GM23338 (cell line): ENCODE measurements at regions not wholly inside any gene's neighbourhood (a gene's known extent, or its start where the extent isn't known, plus 50 kb on each side); places are given as distances from the start of the nearest gene placed in this dataset.

Experiments used
- ATAC-seq: fragments of 200-7000 bp; cut with Tn5 transposase; 3 replicates; pipeline ENCODE4 v1.9.1; 2020
- DNase-seq: peaks from one replicate; pipeline ENCODE4 v3.0.0-alpha.2; 2015; ENCODE audit warnings: low spot score
- H2AFZ ChIP-seq: fragments of 200-600 bp; sonication (generic); 2 replicates; pipeline ENCODE4 v1.8.0; 2016; ENCODE audit warnings: antibody characterized with exemption, mild to moderate bottlenecking, moderate library complexity
- H3F3A ChIP-seq: fragments of 200-600 bp; sonication (generic); replicated peaks from 2 replicates; pipeline ENCODE4 v1.8.0; 2017; ENCODE audit warnings: antibody characterized with exemption, mixed run types, low read depth
- H3K27ac ChIP-seq: fragments of 200-600 bp; sonication (generic); 2 replicates; pipeline ENCODE4 v1.6.1; 2016; ENCODE audit warnings: low read depth
- H3K27me3 ChIP-seq: fragments of 200-600 bp; sonication (generic); 2 replicates; pipeline ENCODE4 v1.8.0; 2016; ENCODE audit warnings: mild to moderate bottlenecking, mixed run types, moderate library complexity; ENCODE audit not compliant: insufficient read depth
- H3K36me3 ChIP-seq: fragments of 200-600 bp; sonication (generic); 2 replicates; pipeline ENCODE4 v1.8.0; 2016; ENCODE audit warnings: mild to moderate bottlenecking; ENCODE audit not compliant: insufficient read depth
- H3K4me1 ChIP-seq: fragments of 200-600 bp; sonication (generic); 2 replicates; pipeline ENCODE4 v1.8.0; 2016; ENCODE audit warnings: mild to moderate bottlenecking, moderate library complexity; ENCODE audit not compliant: insufficient read depth
- H3K4me2 ChIP-seq: fragments of 200-600 bp; sonication (generic); 2 replicates; pipeline ENCODE4 v1.7.1; 2017; ENCODE audit warnings: mixed run types
- H3K4me3 ChIP-seq: fragments of 200-600 bp; sonication (generic); 2 replicates; pipeline ENCODE4 v1.6.1; 2016; ENCODE audit warnings: mixed run types
- H3K79me2 ChIP-seq: fragments of 200-600 bp; sonication (generic); replicated peaks from 2 replicates; pipeline ENCODE4 v1.8.0; 2017; ENCODE audit warnings: mild to moderate bottlenecking; ENCODE audit not compliant: insufficient read depth
- H3K9me2 ChIP-seq: fragments of 200-600 bp; sonication (generic); 2 replicates; pipeline ENCODE4 v1.8.0; 2017; ENCODE audit not compliant: insufficient read depth
- H4K20me1 ChIP-seq: fragments of 200-600 bp; sonication (generic); replicated peaks from 2 replicates; pipeline ENCODE4 v1.8.0; 2017; ENCODE audit warnings: mild to moderate bottlenecking; ENCODE audit not compliant: insufficient read depth
- H3K27ac Mint-ChIP-seq: 2 replicates; pipeline ENCODE4 v1.8.0; 2020; ENCODE audit warnings: inconsistent platforms, mild to moderate bottlenecking, moderate library complexity, mixed read lengths
- H3K27me3 Mint-ChIP-seq: 3 replicates; pipeline ENCODE4 v1.8.0; 2022; ENCODE audit warnings: low read depth, mild to moderate bottlenecking, moderate library complexity, mixed read lengths, inconsistent platforms; ENCODE audit not compliant: insufficient read depth, poor library complexity
- H3K36me3 Mint-ChIP-seq: 3 replicates; pipeline ENCODE4 v1.8.0; 2021; ENCODE audit warnings: low read depth, mild to moderate bottlenecking, inconsistent platforms, moderate library complexity, mixed read lengths
- H3K4me1 Mint-ChIP-seq: 3 replicates; pipeline ENCODE4 v1.8.0; 2020; ENCODE audit warnings: mild to moderate bottlenecking, inconsistent platforms, mixed read lengths
- H3K4me3 Mint-ChIP-seq: 3 replicates; pipeline ENCODE4 v1.8.0; 2021; ENCODE audit warnings: moderate library complexity, mild to moderate bottlenecking, inconsistent platforms, mixed read lengths
- H3K9me3 Mint-ChIP-seq: 3 replicates; pipeline ENCODE4 v1.8.0; 2020; ENCODE audit warnings: moderate library complexity, mild to moderate bottlenecking, inconsistent platforms, mixed read lengths
- ZNF331 ChIP-seq: fragments of 250-450 bp; sonication (Bioruptor Pico); IDR thresholded peaks from 2 replicates; pipeline ENCODE4 v1.5.0; 2020; ENCODE audit warnings: low read depth, mild to moderate bottlenecking, moderate library complexity
- TF ChIP-seq, protein P1 (sequence below), 2 experiments: fragments of 200-600 bp in 1 of 2; sonication (generic) in 1 of 2; conservative IDR thresholded peaks; 2 replicates each; pipeline versions ENCODE4 v1.5.1 to v1.6.1; 2016 to 2017; ENCODE audit warnings: antibody characterized with exemption in 2 of 2, low read depth in 2 of 2, mild to moderate bottlenecking in 2 of 2, moderate library complexity in 1 of 2
- TF ChIP-seq, protein P2 (sequence below): fragments of 250-450 bp; sonication (Bioruptor Pico); IDR thresholded peaks from 2 replicates; pipeline ENCODE4 v1.5.0; 2020; ENCODE audit warnings: mild to moderate bottlenecking, moderate library complexity

DNA sequence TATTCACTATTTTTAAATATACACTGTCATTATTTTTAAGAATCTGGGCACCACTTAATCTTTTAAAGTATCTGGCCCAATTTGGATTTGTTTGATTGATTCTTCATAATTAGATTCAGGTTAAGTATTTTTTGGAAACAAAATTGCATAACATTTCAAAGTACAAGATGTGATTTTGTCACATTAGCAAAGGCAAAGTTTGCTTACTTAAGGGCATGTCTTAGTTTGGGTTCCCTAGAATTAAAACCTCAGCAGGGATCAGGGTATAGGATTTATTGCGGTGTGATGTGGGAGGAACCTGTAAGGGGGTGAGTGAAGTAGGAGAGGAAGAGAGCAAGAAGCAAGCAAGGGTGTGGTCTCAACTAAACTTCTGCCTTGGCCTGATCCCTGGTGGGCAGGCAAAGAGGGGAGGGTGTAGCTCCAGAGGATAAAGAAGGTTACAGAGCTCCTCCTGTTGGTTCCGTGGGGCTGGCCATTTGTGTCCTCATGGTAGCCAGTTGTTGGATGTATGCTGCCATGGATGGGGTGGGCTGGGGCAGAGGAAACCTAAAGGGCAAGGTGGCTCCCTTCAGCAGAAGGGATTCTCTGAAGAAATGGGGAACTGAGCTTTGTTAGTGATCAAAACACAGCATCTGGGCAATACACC lies 668.7 kb upstream of the SLC35B3 start:
- ATAC-seq (peak; percentile 51; the same call in 2 of the 3 replicates), DNase-seq (peak; percentile 29)
- Mint-ChIP-seq H3K4me1 (no peaks in the 10 kb centered on the region; the same call in 2 of the 3 replicates), H3K27me3 (no peaks in the 10 kb centered on the region), H3K9me3 (no peaks in the 10 kb centered on the region), H3K36me3 (no peaks in the 10 kb centered on the region), H3K27ac (no peak overlapping the region), H3K4me3 (no peak overlapping the region)
- Histone ChIP-seq H3K27me3 (no peaks in the 10 kb centered on the region), H3K4me1 (no peaks in the 10 kb centered on the region), H3K4me2 (no peak overlapping the region), H3K27ac (no peak overlapping the region), H3F3A (no peaks in the 10 kb centered on the region), H3K4me3 (no peak overlapping the region), H3K36me3 (no peaks in the 10 kb centered on the region), H3K79me2 (no peaks in the 10 kb centered on the region), H4K20me1 (no peaks in the 10 kb centered on the region), H2AFZ (no peak overlapping the region), H3K9me2 (no peaks in the 10 kb centered on the region)
- TF ChIP-seq, protein P1, sequence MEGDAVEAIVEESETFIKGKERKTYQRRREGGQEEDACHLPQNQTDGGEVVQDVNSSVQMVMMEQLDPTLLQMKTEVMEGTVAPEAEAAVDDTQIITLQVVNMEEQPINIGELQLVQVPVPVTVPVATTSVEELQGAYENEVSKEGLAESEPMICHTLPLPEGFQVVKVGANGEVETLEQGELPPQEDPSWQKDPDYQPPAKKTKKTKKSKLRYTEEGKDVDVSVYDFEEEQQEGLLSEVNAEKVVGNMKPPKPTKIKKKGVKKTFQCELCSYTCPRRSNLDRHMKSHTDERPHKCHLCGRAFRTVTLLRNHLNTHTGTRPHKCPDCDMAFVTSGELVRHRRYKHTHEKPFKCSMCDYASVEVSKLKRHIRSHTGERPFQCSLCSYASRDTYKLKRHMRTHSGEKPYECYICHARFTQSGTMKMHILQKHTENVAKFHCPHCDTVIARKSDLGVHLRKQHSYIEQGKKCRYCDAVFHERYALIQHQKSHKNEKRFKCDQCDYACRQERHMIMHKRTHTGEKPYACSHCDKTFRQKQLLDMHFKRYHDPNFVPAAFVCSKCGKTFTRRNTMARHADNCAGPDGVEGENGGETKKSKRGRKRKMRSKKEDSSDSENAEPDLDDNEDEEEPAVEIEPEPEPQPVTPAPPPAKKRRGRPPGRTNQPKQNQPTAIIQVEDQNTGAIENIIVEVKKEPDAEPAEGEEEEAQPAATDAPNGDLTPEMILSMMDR (conservative IDR thresholded peaks at IDR 0.05; ENCODE audit: low read depth in 2 of 2): peak in 1 of 2 experiments; percentile 56; a peak in 2 of 4 replicates
- TF ChIP-seq, protein P2, sequence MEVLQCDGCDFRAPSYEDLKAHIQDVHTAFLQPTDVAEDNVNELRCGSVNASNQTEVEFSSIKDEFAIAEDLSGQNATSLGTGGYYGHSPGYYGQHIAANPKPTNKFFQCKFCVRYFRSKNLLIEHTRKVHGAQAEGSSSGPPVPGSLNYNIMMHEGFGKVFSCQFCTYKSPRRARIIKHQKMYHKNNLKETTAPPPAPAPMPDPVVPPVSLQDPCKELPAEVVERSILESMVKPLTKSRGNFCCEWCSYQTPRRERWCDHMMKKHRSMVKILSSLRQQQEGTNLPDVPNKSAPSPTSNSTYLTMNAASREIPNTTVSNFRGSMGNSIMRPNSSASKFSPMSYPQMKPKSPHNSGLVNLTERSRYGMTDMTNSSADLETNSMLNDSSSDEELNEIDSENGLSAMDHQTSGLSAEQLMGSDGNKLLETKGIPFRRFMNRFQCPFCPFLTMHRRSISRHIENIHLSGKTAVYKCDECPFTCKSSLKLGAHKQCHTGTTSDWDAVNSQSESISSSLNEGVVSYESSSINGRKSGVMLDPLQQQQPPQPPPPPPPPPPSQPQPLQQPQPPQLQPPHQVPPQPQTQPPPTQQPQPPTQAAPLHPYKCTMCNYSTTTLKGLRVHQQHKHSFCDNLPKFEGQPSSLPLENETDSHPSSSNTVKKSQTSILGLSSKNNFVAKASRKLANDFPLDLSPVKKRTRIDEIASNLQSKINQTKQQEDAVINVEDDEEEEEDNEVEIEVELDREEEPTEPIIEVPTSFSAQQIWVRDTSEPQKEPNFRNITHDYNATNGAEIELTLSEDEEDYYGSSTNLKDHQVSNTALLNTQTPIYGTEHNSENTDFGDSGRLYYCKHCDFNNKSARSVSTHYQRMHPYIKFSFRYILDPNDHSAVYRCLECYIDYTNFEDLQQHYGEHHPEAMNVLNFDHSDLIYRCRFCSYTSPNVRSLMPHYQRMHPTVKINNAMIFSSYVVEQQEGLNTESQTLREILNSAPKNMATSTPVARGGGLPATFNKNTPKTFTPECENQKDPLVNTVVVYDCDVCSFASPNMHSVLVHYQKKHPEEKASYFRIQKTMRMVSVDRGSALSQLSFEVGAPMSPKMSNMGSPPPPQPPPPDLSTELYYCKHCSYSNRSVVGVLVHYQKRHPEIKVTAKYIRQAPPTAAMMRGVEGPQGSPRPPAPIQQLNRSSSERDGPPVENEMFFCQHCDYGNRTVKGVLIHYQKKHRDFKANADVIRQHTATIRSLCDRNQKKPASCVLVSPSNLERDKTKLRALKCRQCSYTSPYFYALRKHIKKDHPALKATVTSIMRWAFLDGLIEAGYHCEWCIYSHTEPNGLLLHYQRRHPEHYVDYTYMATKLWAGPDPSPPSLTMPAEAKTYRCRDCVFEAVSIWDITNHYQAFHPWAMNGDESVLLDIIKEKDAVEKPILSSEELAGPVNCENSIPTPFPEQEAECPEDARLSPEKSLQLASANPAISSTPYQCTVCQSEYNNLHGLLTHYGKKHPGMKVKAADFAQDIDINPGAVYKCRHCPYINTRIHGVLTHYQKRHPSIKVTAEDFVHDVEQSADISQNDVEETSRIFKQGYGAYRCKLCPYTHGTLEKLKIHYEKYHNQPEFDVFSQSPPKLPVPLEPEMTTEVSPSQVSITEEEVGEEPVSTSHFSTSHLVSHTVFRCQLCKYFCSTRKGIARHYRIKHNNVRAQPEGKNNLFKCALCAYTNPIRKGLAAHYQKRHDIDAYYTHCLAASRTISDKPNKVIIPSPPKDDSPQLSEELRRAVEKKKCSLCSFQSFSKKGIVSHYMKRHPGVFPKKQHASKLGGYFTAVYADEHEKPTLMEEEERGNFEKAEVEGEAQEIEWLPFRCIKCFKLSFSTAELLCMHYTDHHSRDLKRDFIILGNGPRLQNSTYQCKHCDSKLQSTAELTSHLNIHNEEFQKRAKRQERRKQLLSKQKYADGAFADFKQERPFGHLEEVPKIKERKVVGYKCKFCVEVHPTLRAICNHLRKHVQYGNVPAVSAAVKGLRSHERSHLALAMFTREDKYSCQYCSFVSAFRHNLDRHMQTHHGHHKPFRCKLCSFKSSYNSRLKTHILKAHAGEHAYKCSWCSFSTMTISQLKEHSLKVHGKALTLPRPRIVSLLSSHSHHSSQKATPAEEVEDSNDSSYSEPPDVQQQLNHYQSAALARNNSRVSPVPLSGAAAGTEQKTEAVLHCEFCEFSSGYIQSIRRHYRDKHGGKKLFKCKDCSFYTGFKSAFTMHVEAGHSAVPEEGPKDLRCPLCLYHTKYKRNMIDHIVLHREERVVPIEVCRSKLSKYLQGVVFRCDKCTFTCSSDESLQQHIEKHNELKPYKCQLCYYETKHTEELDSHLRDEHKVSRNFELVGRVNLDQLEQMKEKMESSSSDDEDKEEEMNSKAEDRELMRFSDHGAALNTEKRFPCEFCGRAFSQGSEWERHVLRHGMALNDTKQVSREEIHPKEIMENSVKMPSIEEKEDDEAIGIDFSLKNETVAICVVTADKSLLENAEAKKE (CRISPR knock-in tag): no peak

DNA sequence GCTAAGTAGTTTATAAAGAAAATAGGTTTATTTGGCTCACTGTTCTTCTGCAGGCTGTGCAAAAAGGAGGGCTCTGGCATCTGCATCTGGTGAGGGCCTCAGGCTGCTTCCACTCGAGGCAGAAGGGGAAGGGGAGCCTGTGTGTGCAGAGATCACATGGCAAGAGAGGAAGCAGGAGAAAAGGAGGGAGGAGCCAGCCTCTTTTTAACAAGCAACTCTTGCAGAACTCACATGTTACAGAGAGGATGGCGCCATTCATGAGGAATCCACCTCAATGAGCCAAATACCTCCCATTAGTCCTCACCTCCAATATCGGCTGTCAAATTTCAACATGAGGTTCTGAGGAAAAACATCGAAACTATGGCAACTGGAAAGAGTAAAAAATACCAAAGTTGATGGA lies 666.6 kb upstream of the SLC35B3 start:
- H3K4me1 ChIP-seq: no peaks in the 10 kb centered on the region
- H3K79me2 ChIP-seq: no peaks in the 10 kb centered on the region
- H2AFZ ChIP-seq: peak overlapping the region; percentile 57; the same call in 1 of the 2 replicates
- H4K20me1 ChIP-seq: no peaks in the 10 kb centered on the region
- Mint-ChIP-seq H3K4me3 (no peak overlapping the region), H3K4me1 (no peaks in the 10 kb centered on the region; the same call in 2 of the 3 replicates), H3K27ac (no peak overlapping the region), H3K9me3 (no peaks in the 10 kb centered on the region), H3K36me3 (no peaks in the 10 kb centered on the region), H3K27me3 (no peaks in the 10 kb centered on the region)
- no peak for ATAC-seq
- H3K9me2 ChIP-seq: no peaks in the 10 kb centered on the region
- no peak overlapping the region for H3K27ac ChIP-seq
- no peaks in the 10 kb centered on the region for H3K27me3 ChIP-seq
- no peak overlapping the region for H3K4me3 ChIP-seq
- no peak overlapping the region for H3K4me2 ChIP-seq
- H3F3A ChIP-seq: no peaks in the 10 kb centered on the region
- no peaks in the 10 kb centered on the region for H3K36me3 ChIP-seq
- peak; percentile 4 for DNase-seq
- TF ChIP-seq, protein P2 (CRISPR knock-in tag): no peak
- no peak for TF ChIP-seq ZNF331 (CRISPR knock-in tag)
